Stomach (tissue), 8 donors: ENCODE measurements at regions not wholly inside any gene's neighbourhood (a gene's known extent, or its start where the extent isn't known, plus 50 kb on each side); places are given as distances from the start of the nearest gene placed in this dataset.

ENCODE experiments used
- DNase-seq, 2 donors: peaks; one replicate each; pipeline versions ENCODE4 v3.0.0 to v3.0.0-alpha.2; 2013 to 2019
- H3K27ac ChIP-seq, 5 donors: fragments of 200-600 bp in 4 of 5; sonication (generic) in 4 of 5; one replicate each; pipeline ENCODE4 v1.5.1; 2013 to 2019; ENCODE audit warnings: mild to moderate bottlenecking in 1 of 5, moderate library complexity in 1 of 5
- H3K27me3 ChIP-seq, 3 donors: fragments of 200-600 bp; sonication (generic); one replicate each; pipeline ENCODE4 v1.5.1; 2017 to 2019; ENCODE audit warnings: mixed run types in 1 of 3
- H3K36me3 ChIP-seq, 4 donors: fragments of 200-600 bp; sonication (generic); 1 replicate in 3 of 4; 2 replicates in 1 of 4; pipeline ENCODE4 v1.5.1; 2016 to 2019
- H3K4me1 ChIP-seq, 4 donors: fragments of 200-600 bp; sonication (generic); one replicate each; pipeline ENCODE4 v1.5.1; 2016 to 2019
- H3K4me3 ChIP-seq, 4 donors: fragments of 200-600 bp; sonication (generic) in 3 of 4; one replicate each; pipeline ENCODE4 v1.5.1; 2016 to 2019; ENCODE audit warnings: mild to moderate bottlenecking in 1 of 4
- H3K9me3 ChIP-seq, 4 donors: fragments of 200-600 bp; sonication (generic); one replicate each; pipeline ENCODE4 v1.5.1; 2016 to 2019
- EP300 ChIP-seq: sonication (generic); formaldehyde crosslinking; IDR thresholded peaks from one replicate; pipeline ENCODE4 v1.6.1; 2017; ENCODE audit warnings: antibody characterized with exemption
- POLR2A ChIP-seq, 4 donors: fragments of 450-650 bp; IDR thresholded peaks; one replicate each; pipeline ENCODE4 v1.6.1; 2016; ENCODE audit warnings: antibody characterized with exemption in 4 of 4, control low read depth in 2 of 4, mild to moderate bottlenecking in 1 of 4, moderate library complexity in 1 of 4
- POLR2AphosphoS5 ChIP-seq, 3 donors: sonication (generic); formaldehyde crosslinking; IDR thresholded peaks; one replicate each; pipeline ENCODE4 v1.6.1; 2016; ENCODE audit warnings: antibody characterized with exemption in 3 of 3
- WGBS, 5 donors: extraction: QIAGEN DNeasy Blood & Tissue Kit in 3 of 5; methylation state at CpG; one replicate each; pipeline versions ENCODE4 v1.1.5 to v1.1.7; 2013 to 2018; 5-methylcytosine and 5-hydroxymethylcytosine counted together
- intact Hi-C: fragments of 100-400 bp; cut with DNase I; formaldehyde crosslinking; loops from one replicate; pipeline ENCODE4 v1.15.1; 2023; ENCODE audit warnings: low total_unique reads
- TF ChIP-seq, protein P1 (sequence below), 7 experiments: fragments of 450-650 bp in 4 of 7; fragments of 200-600 bp in 3 of 7; sonication (generic) in 3 of 7; IDR thresholded peaks; one replicate each; pipeline ENCODE4 v1.5.1; 2016 to 2019; ENCODE audit warnings: antibody characterized with exemption in 7 of 7, control low read depth in 2 of 7, mild to moderate bottlenecking in 1 of 7
- donor health status: healthy with polysubstance abuse.
- donor health status: Bipolar disorder and iron deficiency.
- donor health status: healthy.

DNA sequence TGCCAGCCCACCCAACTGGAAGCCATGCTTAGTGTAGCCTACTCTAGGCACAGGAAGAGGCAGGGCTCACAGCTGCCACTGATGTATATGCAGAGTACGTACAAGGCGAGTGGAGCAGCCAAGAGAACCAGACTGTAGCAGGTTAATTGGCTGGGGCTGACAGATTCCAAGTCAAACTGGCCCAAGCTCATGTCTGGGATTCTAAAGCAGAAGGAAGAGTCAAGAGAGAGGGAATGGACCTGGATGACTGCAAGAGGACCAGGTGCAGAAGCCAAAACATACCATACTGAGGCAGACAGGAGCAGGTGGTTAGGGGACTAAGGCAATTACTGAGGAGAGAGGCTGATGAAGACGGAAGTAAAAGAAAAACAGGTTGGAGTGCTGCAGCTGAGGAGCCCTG is 51.3 kb upstream of the LRRN2 start:
- intact Hi-C loops = no loop called here
- TF ChIP-seq POLR2A (IDR thresholded peaks at IDR 0.05) (no peak), POLR2AphosphoS5 (IDR thresholded peaks at IDR 0.05) (no peak), EP300 (no peak)
- TF ChIP-seq, protein P1, sequence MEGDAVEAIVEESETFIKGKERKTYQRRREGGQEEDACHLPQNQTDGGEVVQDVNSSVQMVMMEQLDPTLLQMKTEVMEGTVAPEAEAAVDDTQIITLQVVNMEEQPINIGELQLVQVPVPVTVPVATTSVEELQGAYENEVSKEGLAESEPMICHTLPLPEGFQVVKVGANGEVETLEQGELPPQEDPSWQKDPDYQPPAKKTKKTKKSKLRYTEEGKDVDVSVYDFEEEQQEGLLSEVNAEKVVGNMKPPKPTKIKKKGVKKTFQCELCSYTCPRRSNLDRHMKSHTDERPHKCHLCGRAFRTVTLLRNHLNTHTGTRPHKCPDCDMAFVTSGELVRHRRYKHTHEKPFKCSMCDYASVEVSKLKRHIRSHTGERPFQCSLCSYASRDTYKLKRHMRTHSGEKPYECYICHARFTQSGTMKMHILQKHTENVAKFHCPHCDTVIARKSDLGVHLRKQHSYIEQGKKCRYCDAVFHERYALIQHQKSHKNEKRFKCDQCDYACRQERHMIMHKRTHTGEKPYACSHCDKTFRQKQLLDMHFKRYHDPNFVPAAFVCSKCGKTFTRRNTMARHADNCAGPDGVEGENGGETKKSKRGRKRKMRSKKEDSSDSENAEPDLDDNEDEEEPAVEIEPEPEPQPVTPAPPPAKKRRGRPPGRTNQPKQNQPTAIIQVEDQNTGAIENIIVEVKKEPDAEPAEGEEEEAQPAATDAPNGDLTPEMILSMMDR (IDR thresholded peaks at IDR 0.05) = no peak
- 66 to 80% (median 74%) methylated on average over 3 of the region's 3 CpGs for whole genome bisulfite sequencing, 5 donors
- no peaks in the 10 kb centered on the region for H3K4me1 ChIP-seq
- DNase-seq = no peak
- peaks cover 0 to 17% (median 0%) of the 10 kb centered on the region in 3 donors for H3K27me3 ChIP-seq
- H3K9me3 ChIP-seq = peaks cover 0 to 16% (median 15%) of the 10 kb centered on the region in 4 donors
- no peak overlapping the region for H3K4me3 ChIP-seq
- no peak overlapping the region for H3K27ac ChIP-seq
- no peaks in the 10 kb centered on the region for H3K36me3 ChIP-seq

GRCh38 chr1:204738506-204738905 is 53.0 kb upstream of the LRRN2 start:
- intact Hi-C loops = no loop called here
- Histone ChIP-seq H3K36me3 (no peaks in the 10 kb centered on the region), H3K9me3 (peaks cover 0 to 16% (median 15%) of the 10 kb centered on the region in 4 donors), H3K4me3 (no peak overlapping the region), H3K27me3 (peaks cover 0 to 18% (median 7%) of the 10 kb centered on the region in 3 donors), H3K27ac (no peak overlapping the region), H3K4me1 (no peaks in the 10 kb centered on the region)
- TF ChIP-seq EP300 (no peak), POLR2A (IDR thresholded peaks at IDR 0.05) (no peak), POLR2AphosphoS5 (IDR thresholded peaks at IDR 0.05) (no peak)
- TF ChIP-seq, protein P1 (IDR thresholded peaks at IDR 0.05) = no peak
- no peak for DNase-seq
- WGBS, 5 donors = 79 to 100% (median 87%) methylated on average over 1 of the region's 1 CpG

DNA sequence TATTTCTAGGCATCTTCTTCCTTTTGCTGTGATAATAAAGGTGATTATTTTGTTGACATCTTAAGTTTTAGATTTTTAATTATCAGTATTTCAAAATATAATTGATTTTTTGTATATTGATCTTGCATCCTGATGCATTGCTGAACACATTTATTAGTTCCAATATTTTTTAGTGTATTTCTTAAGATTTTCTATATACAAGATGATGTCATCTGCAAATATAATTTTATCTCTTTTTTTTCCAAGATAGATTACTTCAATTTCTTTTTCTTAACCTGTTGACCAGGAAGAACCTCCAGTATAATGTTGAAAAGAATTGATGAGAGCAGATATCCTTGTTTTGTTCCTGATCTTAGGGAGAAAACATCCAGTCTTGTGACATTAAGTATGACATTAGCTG is 54.8 kb upstream of the LRRN2 start:
- peaks cover 0 to 16% (median 15%) of the 10 kb centered on the region in 4 donors for H3K9me3 ChIP-seq
- no peak overlapping the region for H3K27ac ChIP-seq
- no peak for TF ChIP-seq EP300
- TF ChIP-seq POLR2A (IDR thresholded peaks at IDR 0.05) = no peak
- TF ChIP-seq, protein P1 (IDR thresholded peaks at IDR 0.05) = no peak
- TF ChIP-seq POLR2AphosphoS5 (IDR thresholded peaks at IDR 0.05) = no peak
- no peaks in the 10 kb centered on the region for H3K4me1 ChIP-seq
- DNase-seq = no peak
- intact Hi-C loops = no loop called here
- H3K27me3 ChIP-seq = peaks cover 0 to 23% (median 7%) of the 10 kb centered on the region in 3 donors
- H3K36me3 ChIP-seq = no peaks in the 10 kb centered on the region
- H3K4me3 ChIP-seq = no peak overlapping the region

DNA sequence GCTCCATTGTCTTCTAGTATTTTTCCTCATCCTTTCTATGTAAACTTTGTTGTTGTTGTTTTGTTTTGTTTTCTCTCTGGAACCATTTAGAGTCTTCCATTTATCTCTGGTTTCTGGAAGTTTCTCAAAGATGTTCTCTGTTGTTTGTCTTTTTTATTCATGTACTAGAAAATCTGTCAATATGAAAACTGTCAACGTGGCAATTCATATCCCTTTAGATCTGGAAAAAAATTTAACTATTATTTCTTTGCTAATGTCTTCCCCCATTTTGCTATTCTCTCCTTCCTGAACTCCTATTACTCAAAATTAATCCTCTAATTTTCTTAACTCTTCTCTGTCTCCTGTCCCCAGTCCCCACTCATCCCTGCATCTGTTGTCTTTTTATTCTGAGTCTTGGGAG is 55.9 kb upstream of the LRRN2 start:
- WGBS, 5 donors = 66 to 83% (median 71%) methylated on average over 1 of the region's 1 CpG
- Histone ChIP-seq H3K27ac (no peak overlapping the region), H3K9me3 (peaks cover 0 to 16% (median 15%) of the 10 kb centered on the region in 4 donors), H3K27me3 (peaks cover 0 to 23% (median 7%) of the 10 kb centered on the region in 3 donors), H3K4me3 (no peak overlapping the region), H3K4me1 (no peaks in the 10 kb centered on the region), H3K36me3 (no peaks in the 10 kb centered on the region)
- no peak for DNase-seq
- TF ChIP-seq POLR2A (IDR thresholded peaks at IDR 0.05) = no peak
- TF ChIP-seq EP300 = no peak
- no peak for TF ChIP-seq POLR2AphosphoS5 (IDR thresholded peaks at IDR 0.05)
- TF ChIP-seq, protein P1 (IDR thresholded peaks at IDR 0.05) = no peak
- intact Hi-C loops = no loop called here
